Testis (tissue), 2 donors: ENCODE measurements at regions not wholly inside any gene's neighbourhood (a gene's known extent, or its start where the extent isn't known, plus 50 kb on each side); places are given as distances from the start of the nearest gene placed in this dataset.

Source experiments
- CTCF ChIP-seq, 3 experiments: fragments of 450-650 bp in 2 of 3; fragments of 200-600 bp in 1 of 3; sonication (generic) in 1 of 3; IDR thresholded peaks; one replicate each; pipeline ENCODE4 v1.5.1; 2016 to 2019; ENCODE audit warnings: antibody characterized with exemption in 3 of 3, mild to moderate bottlenecking in 2 of 3, moderate library complexity in 1 of 3
- POLR2A ChIP-seq: fragments of 450-650 bp; IDR thresholded peaks from one replicate; pipeline ENCODE4 v1.6.1; 2017; ENCODE audit warnings: antibody characterized with exemption, mild to moderate bottlenecking, moderate library complexity

GRCh38 chr5:117863586-117864296 lies 1124.6 kb downstream of the DTWD2 start:
- no peak for TF ChIP-seq CTCF (IDR thresholded peaks at IDR 0.05)
- no peak for TF ChIP-seq POLR2A
